ENCODE measurements at regions not wholly inside any gene's neighbourhood (a gene's known extent, or its start where the extent isn't known, plus 50 kb on each side); places are given as distances from the start of the nearest gene placed in this dataset.

DNA sequence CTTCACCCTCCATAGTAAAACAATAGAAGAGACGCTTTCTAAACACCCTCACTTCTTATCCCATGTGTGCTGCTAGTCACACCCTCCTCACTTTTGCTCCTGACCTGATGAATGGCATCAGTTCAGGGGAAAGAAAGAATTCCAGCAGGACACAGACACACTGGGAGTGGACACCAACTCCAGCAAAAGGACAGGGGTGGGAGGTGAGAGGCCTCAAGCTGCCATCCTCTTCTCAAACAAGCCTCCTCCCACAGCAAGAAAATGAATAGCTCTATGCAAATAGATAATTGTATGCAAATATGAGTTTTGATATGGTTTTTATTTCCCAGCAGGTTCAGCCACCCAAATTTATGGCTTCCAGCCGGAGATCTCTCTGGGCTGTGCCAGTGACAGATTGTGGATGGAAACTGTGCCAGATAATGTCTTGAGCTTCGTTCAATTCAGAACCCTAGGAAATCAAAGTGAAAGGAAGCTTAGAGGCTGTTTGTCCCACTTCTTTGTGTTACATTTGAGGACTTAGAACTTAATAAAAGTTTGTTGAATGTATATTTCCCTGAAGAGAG is 209.3 kb upstream of the PPP2R3A start:
- Histone ChIP-seq H2BK120ac (ENCODE audit: insufficient read depth, low read length, poor library complexity) (no peak overlapping the region), H3K79me2 (ENCODE audit: control insufficient read depth, insufficient read depth, low read length, poor library complexity) (no peaks in the 10 kb centered on the region), H3K23ac (ENCODE audit: low read length) (no peak overlapping the region), H3K27me3 (ENCODE audit: insufficient read depth, low read length) (no peaks in the 10 kb centered on the region), H3K14ac (ENCODE audit: low read length) (no peak overlapping the region), H2BK12ac (ENCODE audit: low read length) (no peak overlapping the region), H3K4me1 (ENCODE audit: control insufficient read depth in 1 of 2, insufficient read depth in 2 of 2, low read length in 2 of 2) (peaks cover 0 to 3% of the 10 kb centered on the region in 2 experiments), H3K79me1 (ENCODE audit: low read length) (no peaks in the 10 kb centered on the region), H3K27ac (ENCODE audit: low read depth, low read length) (no peak overlapping the region), H4K8ac (ENCODE audit: low read depth, low read length) (no peak overlapping the region), H3K9me3 (ENCODE audit: insufficient read depth, low read depth, low read length) (no peaks in the 10 kb centered on the region), H4K12ac (ENCODE audit: low read depth, low read length) (no peak overlapping the region), H2BK5ac (ENCODE audit: low read depth, low read length, poor library complexity) (no peak overlapping the region), H3K4ac (ENCODE audit: low read depth, low read length) (no peak overlapping the region), H3K36me3 (ENCODE audit: control insufficient read depth in 1 of 2, insufficient read depth in 2 of 2, low read length in 2 of 2) (no peaks in the 10 kb centered on the region), H2AFZ (ENCODE audit: insufficient read depth, low read length, poor library complexity) (no peak overlapping the region), H3K4me2 (ENCODE audit: low read length) (no peak overlapping the region), H3K4me3 (ENCODE audit: low read depth, low read length) (no peak overlapping the region), H2AK5ac (ENCODE audit: low read length) (no peak overlapping the region), H4K91ac (ENCODE audit: low read depth, low read length) (no peak overlapping the region), H3K9ac (ENCODE audit: low read length) (no peak overlapping the region), H3K18ac (ENCODE audit: low read length) (no peak overlapping the region)
- DNase-seq: no peak
- no CpG with 5 or more reads among the region's 3 CpGs for WGBS (ENCODE audit: extremely low coverage, insufficient coverage, insufficient read length)

DNA sequence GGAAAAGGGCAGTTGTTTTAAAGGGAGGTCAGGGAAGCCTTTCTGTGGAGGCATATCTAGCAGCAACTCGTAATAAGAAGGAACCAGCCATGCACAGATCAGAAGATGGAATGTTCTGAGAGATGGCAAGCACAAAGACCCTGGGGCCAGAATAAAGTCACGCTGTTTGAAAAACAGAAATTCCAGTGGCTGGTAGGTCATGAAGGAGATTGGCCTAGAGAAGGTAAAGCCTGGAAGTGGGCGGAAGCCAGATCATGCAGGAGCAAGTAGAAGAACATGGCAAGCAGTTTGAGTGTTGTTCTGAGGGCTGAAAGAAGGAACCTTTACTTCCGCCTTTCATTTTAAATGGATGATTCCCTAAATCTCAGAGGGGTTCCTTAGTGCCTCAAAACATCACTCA is 208.1 kb upstream of the PPP2R3A start:
- Histone ChIP-seq H3K4me2 (ENCODE audit: low read length) (no peak overlapping the region), H3K9me3 (ENCODE audit: insufficient read depth, low read depth, low read length) (no peaks in the 10 kb centered on the region), H2BK12ac (ENCODE audit: low read length) (no peak overlapping the region), H3K27me3 (ENCODE audit: insufficient read depth, low read length) (no peaks in the 10 kb centered on the region), H2BK120ac (ENCODE audit: insufficient read depth, low read length, poor library complexity) (no peak overlapping the region), H2AFZ (ENCODE audit: insufficient read depth, low read length, poor library complexity) (no peak overlapping the region), H3K79me2 (ENCODE audit: control insufficient read depth, insufficient read depth, low read length, poor library complexity) (no peaks in the 10 kb centered on the region), H3K4me3 (ENCODE audit: low read depth, low read length) (no peak overlapping the region), H3K36me3 (ENCODE audit: control insufficient read depth in 1 of 2, insufficient read depth in 2 of 2, low read length in 2 of 2) (no peaks in the 10 kb centered on the region), H3K79me1 (ENCODE audit: low read length) (no peaks in the 10 kb centered on the region), H3K18ac (ENCODE audit: low read length) (no peak overlapping the region), H4K8ac (ENCODE audit: low read depth, low read length) (no peak overlapping the region), H2AK5ac (ENCODE audit: low read length) (no peak overlapping the region), H3K4me1 (ENCODE audit: control insufficient read depth in 1 of 2, insufficient read depth in 2 of 2, low read length in 2 of 2) (peaks cover 0 to 3% of the 10 kb centered on the region in 2 experiments), H2BK5ac (ENCODE audit: low read depth, low read length, poor library complexity) (no peak overlapping the region), H3K27ac (ENCODE audit: low read depth, low read length) (no peak overlapping the region), H3K14ac (ENCODE audit: low read length) (no peak overlapping the region), H3K23ac (ENCODE audit: low read length) (no peak overlapping the region), H3K9ac (ENCODE audit: low read length) (no peak overlapping the region), H3K4ac (ENCODE audit: low read depth, low read length) (no peak overlapping the region), H4K12ac (ENCODE audit: low read depth, low read length) (no peak overlapping the region), H4K91ac (ENCODE audit: low read depth, low read length) (no peak overlapping the region)
- peak; percentile 25 to 54 for DNase-seq
- no CpG with 5 or more reads among the region's 4 CpGs for WGBS (ENCODE audit: extremely low coverage, insufficient coverage, insufficient read length)

DNA sequence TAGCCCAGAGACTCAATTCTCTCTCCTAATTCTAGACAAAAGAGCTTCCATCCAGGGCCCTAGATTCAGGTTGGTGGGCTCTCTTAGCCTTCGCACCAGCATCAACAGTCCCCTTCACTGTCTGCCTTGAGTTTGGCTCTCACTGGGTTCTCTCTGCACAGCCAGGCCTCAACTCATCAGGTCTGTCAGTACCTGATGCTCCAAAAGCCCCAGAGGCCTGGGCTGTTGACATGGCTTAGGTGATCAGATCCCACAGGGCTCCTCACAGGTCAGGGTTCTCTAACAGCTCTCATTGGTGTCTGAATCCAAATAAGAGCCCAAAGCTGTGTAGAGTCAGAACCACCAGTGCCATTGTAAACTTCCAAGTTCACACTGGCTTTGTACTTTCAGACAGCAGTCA is 206.6 kb upstream of the PPP2R3A start:
- H3K79me2 ChIP-seq (ENCODE audit: control insufficient read depth, insufficient read depth, low read length, poor library complexity): no peaks in the 10 kb centered on the region
- no peak overlapping the region for H3K4me3 ChIP-seq (ENCODE audit: low read depth, low read length)
- H3K27me3 ChIP-seq (ENCODE audit: insufficient read depth, low read length): no peaks in the 10 kb centered on the region
- H3K9ac ChIP-seq (ENCODE audit: low read length): no peak overlapping the region
- no peak overlapping the region for H2AFZ ChIP-seq (ENCODE audit: insufficient read depth, low read length, poor library complexity)
- H2BK5ac ChIP-seq (ENCODE audit: low read depth, low read length, poor library complexity): no peak overlapping the region
- no peaks in the 10 kb centered on the region for H3K36me3 ChIP-seq (ENCODE audit: control insufficient read depth in 1 of 2, insufficient read depth in 2 of 2, low read length in 2 of 2)
- peaks cover 0 to 3% of the 10 kb centered on the region in 2 experiments for H3K4me1 ChIP-seq (ENCODE audit: control insufficient read depth in 1 of 2, insufficient read depth in 2 of 2, low read length in 2 of 2)
- H3K4me2 ChIP-seq (ENCODE audit: low read length): no peak overlapping the region
- no peak overlapping the region for H3K14ac ChIP-seq (ENCODE audit: low read length)
- no peak overlapping the region for H3K27ac ChIP-seq (ENCODE audit: low read depth, low read length)
- no CpG with 5 or more reads among the region's 1 CpG for WGBS (ENCODE audit: extremely low coverage, insufficient coverage, insufficient read length)
- no peak overlapping the region for H3K18ac ChIP-seq (ENCODE audit: low read length)
- no peaks in the 10 kb centered on the region for H3K9me3 ChIP-seq (ENCODE audit: insufficient read depth, low read depth, low read length)
- no peak overlapping the region for H2BK120ac ChIP-seq (ENCODE audit: insufficient read depth, low read length, poor library complexity)
- no peaks in the 10 kb centered on the region for H3K79me1 ChIP-seq (ENCODE audit: low read length)
- H4K8ac ChIP-seq (ENCODE audit: low read depth, low read length): no peak overlapping the region
- H2BK12ac ChIP-seq (ENCODE audit: low read length): no peak overlapping the region
- H3K23ac ChIP-seq (ENCODE audit: low read length): no peak overlapping the region
- H4K91ac ChIP-seq (ENCODE audit: low read depth, low read length): no peak overlapping the region
- H4K12ac ChIP-seq (ENCODE audit: low read depth, low read length): no peak overlapping the region
- no peak overlapping the region for H3K4ac ChIP-seq (ENCODE audit: low read depth, low read length)
- DNase-seq: no peak
- H2AK5ac ChIP-seq (ENCODE audit: low read length): no peak overlapping the region

DNA sequence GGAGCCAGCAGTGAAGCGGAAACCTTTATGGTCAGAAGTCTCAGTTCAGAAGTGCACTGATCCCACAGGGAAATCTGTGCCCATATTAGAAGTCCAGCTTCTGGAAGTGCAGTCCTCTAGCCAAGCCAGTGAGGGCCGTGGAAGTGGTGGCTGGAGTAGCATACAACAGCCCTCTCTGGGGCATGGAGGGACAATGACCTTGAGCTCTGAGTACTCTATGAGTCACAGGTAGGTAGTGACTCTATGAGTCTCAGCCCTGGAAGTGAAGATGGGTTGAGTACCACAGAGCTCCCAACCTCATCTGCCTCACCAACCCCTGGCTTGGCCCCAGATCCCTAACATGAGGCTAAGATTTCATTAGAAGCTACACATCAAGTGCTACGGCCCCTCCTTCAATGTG is 205.9 kb upstream of the PPP2R3A start:
- no peaks in the 10 kb centered on the region for H3K79me1 ChIP-seq (ENCODE audit: low read length)
- no peak overlapping the region for H3K4ac ChIP-seq (ENCODE audit: low read depth, low read length)
- WGBS (ENCODE audit: extremely low coverage, insufficient coverage, insufficient read length): no CpG with 5 or more reads among the region's 3 CpGs
- H4K91ac ChIP-seq (ENCODE audit: low read depth, low read length): no peak overlapping the region
- peaks cover 0 to 3% of the 10 kb centered on the region in 2 experiments for H3K4me1 ChIP-seq (ENCODE audit: control insufficient read depth in 1 of 2, insufficient read depth in 2 of 2, low read length in 2 of 2)
- H3K79me2 ChIP-seq (ENCODE audit: control insufficient read depth, insufficient read depth, low read length, poor library complexity): no peaks in the 10 kb centered on the region
- no peaks in the 10 kb centered on the region for H3K36me3 ChIP-seq (ENCODE audit: control insufficient read depth in 1 of 2, insufficient read depth in 2 of 2, low read length in 2 of 2)
- no peak for DNase-seq
- H3K27me3 ChIP-seq (ENCODE audit: insufficient read depth, low read length): no peaks in the 10 kb centered on the region
- no peak overlapping the region for H2AK5ac ChIP-seq (ENCODE audit: low read length)
- no peak overlapping the region for H3K18ac ChIP-seq (ENCODE audit: low read length)
- no peak overlapping the region for H3K4me3 ChIP-seq (ENCODE audit: low read depth, low read length)
- no peak overlapping the region for H3K14ac ChIP-seq (ENCODE audit: low read length)
- H2BK5ac ChIP-seq (ENCODE audit: low read depth, low read length, poor library complexity): no peak overlapping the region
- no peaks in the 10 kb centered on the region for H3K9me3 ChIP-seq (ENCODE audit: insufficient read depth, low read depth, low read length)
- no peak overlapping the region for H2BK120ac ChIP-seq (ENCODE audit: insufficient read depth, low read length, poor library complexity)
- no peak overlapping the region for H3K27ac ChIP-seq (ENCODE audit: low read depth, low read length)
- H4K12ac ChIP-seq (ENCODE audit: low read depth, low read length): no peak overlapping the region
- H2AFZ ChIP-seq (ENCODE audit: insufficient read depth, low read length, poor library complexity): no peak overlapping the region
- H2BK12ac ChIP-seq (ENCODE audit: low read length): no peak overlapping the region
- H3K9ac ChIP-seq (ENCODE audit: low read length): no peak overlapping the region
- no peak overlapping the region for H4K8ac ChIP-seq (ENCODE audit: low read depth, low read length)
- no peak overlapping the region for H3K23ac ChIP-seq (ENCODE audit: low read length)
- no peak overlapping the region for H3K4me2 ChIP-seq (ENCODE audit: low read length)

All from trophoblast cell (in vitro differentiated cells and primary cell).